HG02623 (cell line): ENCODE measurements at regions not wholly inside any gene's neighbourhood (a gene's known extent, or its start where the extent isn't known, plus 50 kb on each side); places are given as distances from the start of the nearest gene placed in this dataset.
"Not testable (repeated sequence)": the region's sequence is repeated elsewhere in the genome, so short reads cannot be mapped to it uniquely, and the experiment has no call there.

ENCODE experiments used
- ATAC-seq: cut with Tn5 transposase; IDR thresholded peaks from one replicate; pipeline ENCODE4 v1.9.1; 2021; ENCODE audit warnings: moderate library complexity; ENCODE audit not compliant: unreplicated experiment

GRCh38 chr10:46645110-46645509, 66.2 kb downstream of the SYT15 start:
- ATAC-seq, result not testable (repeated sequence)

- not testable (repeated sequence) for ATAC-seq
Measured at GRCh38 chr10:46646132-46646531, 67.2 kb downstream of the SYT15 start.

GRCh38 chr10:46650967-46651366, 72.0 kb downstream of the SYT15 start:
- not testable (repeated sequence) for ATAC-seq

GRCh38 chr10:46657437-46657836, 78.5 kb downstream of the SYT15 start:
- not testable (repeated sequence) for ATAC-seq

GRCh38 chr10:46660027-46660834, 81.3 kb downstream of the SYT15 start:
- ATAC-seq, result not testable (repeated sequence)

- not testable (repeated sequence) for ATAC-seq
Measured at GRCh38 chr10:46660835-46661164, 81.9 kb downstream of the SYT15 start.

- not testable (repeated sequence) for ATAC-seq
Measured at GRCh38 chr10:46665536-46665935, 86.6 kb downstream of the SYT15 start.

GRCh38 chr10:46668357-46668997, 89.5 kb downstream of the SYT15 start:
- not testable (repeated sequence) for ATAC-seq

- not testable (repeated sequence) for ATAC-seq
Measured at GRCh38 chr10:46677836-46678435, 99.0 kb downstream of the SYT15 start.

- not testable (repeated sequence) for ATAC-seq
Measured at GRCh38 chr10:46691397-46691796, 112.5 kb downstream of the SYT15 start.

GRCh38 chr10:46693218-46693617, 114.3 kb downstream of the SYT15 start:
- not testable (repeated sequence) for ATAC-seq

GRCh38 chr10:46717264-46717663, 138.3 kb downstream of the SYT15 start:
- ATAC-seq, result not testable (repeated sequence)

- not testable (repeated sequence) for ATAC-seq
Measured at GRCh38 chr10:46718014-46718413, 139.1 kb downstream of the SYT15 start.

GRCh38 chr10:46720386-46720785, 141.5 kb downstream of the SYT15 start:
- ATAC-seq, result not testable (repeated sequence)

- not testable (repeated sequence) for ATAC-seq
Measured at GRCh38 chr10:46720811-46721518, 142.0 kb downstream of the SYT15 start.

GRCh38 chr10:46724258-46724657, 145.3 kb downstream of the SYT15 start:
- ATAC-seq, result not testable (repeated sequence)

GRCh38 chr10:46728359-46728758, 149.4 kb downstream of the SYT15 start:
- ATAC-seq, result not testable (repeated sequence)

- ATAC-seq, result not testable (repeated sequence)
Measured at GRCh38 chr10:46730729-46731128, 151.8 kb downstream of the SYT15 start.

- ATAC-seq, result not testable (repeated sequence)
Measured at GRCh38 chr10:46733635-46734261, 154.8 kb downstream of the SYT15 start.

GRCh38 chr10:46734262-46734642, 155.3 kb downstream of the SYT15 start:
- ATAC-seq, result not testable (repeated sequence)

GRCh38 chr10:46739919-46740318, 161.0 kb downstream of the SYT15 start:
- ATAC-seq, result not testable (repeated sequence)
